ENCODE measurements at regions not wholly inside any gene's neighbourhood (a gene's known extent, or its start where the extent isn't known, plus 50 kb on each side); places are given as distances from the start of the nearest gene placed in this dataset.

DNA sequence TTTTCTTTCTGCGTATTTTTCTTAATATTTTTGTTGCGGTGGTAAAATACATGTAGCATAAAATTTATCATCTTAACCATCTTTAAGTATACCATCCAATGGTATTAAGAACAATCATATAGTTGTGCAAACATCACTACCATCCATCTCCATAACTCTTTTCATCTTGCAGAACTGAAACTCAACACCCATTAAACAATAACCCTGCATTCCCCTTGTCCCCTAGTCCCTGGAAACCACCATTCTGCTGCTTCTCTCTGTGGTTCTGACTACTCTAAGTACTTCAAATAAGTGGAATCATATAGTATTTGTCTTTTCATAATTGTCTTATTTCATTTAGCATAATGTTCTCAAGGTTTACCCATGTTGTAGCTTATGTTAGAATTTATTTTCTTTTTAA, 67.3 kb upstream of the EOMES start:
- TF ChIP-seq ELK4 (CRISPR knock-in tag; IDR thresholded peaks at IDR 0.05; ENCODE audit: borderline replicate concordance): no peak
- TF ChIP-seq, protein P1, sequence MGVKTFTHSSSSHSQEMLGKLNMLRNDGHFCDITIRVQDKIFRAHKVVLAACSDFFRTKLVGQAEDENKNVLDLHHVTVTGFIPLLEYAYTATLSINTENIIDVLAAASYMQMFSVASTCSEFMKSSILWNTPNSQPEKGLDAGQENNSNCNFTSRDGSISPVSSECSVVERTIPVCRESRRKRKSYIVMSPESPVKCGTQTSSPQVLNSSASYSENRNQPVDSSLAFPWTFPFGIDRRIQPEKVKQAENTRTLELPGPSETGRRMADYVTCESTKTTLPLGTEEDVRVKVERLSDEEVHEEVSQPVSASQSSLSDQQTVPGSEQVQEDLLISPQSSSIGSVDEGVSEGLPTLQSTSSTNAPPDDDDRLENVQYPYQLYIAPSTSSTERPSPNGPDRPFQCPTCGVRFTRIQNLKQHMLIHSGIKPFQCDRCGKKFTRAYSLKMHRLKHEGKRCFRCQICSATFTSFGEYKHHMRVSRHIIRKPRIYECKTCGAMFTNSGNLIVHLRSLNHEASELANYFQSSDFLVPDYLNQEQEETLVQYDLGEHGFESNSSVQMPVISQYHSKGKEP (CRISPR knock-in tag; IDR thresholded peaks at IDR 0.05): no peak
- TF ChIP-seq POLR2A (IDR thresholded peaks at IDR 0.05; ENCODE audit: insufficient read depth in 1 of 2, low read depth in 2 of 2, low read length in 2 of 2): no peak
- TF ChIP-seq ZBTB49 (CRISPR knock-in tag; IDR thresholded peaks at IDR 0.05; ENCODE audit: borderline replicate concordance): no peak
- no peak for TF ChIP-seq PRDM15 (CRISPR knock-in tag; IDR thresholded peaks at IDR 0.05)
- TF ChIP-seq MAFK (conservative IDR thresholded peaks at IDR 0.05 in 1 of 2, IDR thresholded peaks at IDR 0.05 in 1 of 2; ENCODE audit: low read length in 2 of 2): no peak
- no peak for TF ChIP-seq RXRA (CRISPR knock-in tag; IDR thresholded peaks at IDR 0.05)
- no peak for TF ChIP-seq CEBPB (IDR thresholded peaks at IDR 0.05; ENCODE audit: borderline replicate concordance, low read depth, low read length)
- TF ChIP-seq NCOA2 (CRISPR knock-in tag; IDR thresholded peaks at IDR 0.05): no peak
- no peak for TF ChIP-seq ZFP1 (CRISPR knock-in tag; IDR thresholded peaks at IDR 0.05)

Data from HepG2 (cell line).